AG20443 (cell line): ENCODE measurements at regions not wholly inside any gene's neighbourhood (a gene's known extent, or its start where the extent isn't known, plus 50 kb on each side); places are given as distances from the start of the nearest gene placed in this dataset.

Experiments
- DNase-seq: peaks from one replicate; pipeline ENCODE4 v3.0.0; 2012; ENCODE audit warnings: low spot score, mixed read lengths

GRCh38 chr3:194928831-194929577 lies 243.3 kb downstream of the FAM43A start:
- DNase-seq: no peak

- no peak for DNase-seq
Measured at GRCh38 chr3:194929578-194929960, 243.9 kb downstream of the FAM43A start.

- peak; percentile 77 for DNase-seq
Measured at GRCh38 chr3:194930377-194931204, 244.9 kb downstream of the FAM43A start.

- no peak for DNase-seq
Measured at GRCh38 chr3:194931347-194931746, 245.7 kb downstream of the FAM43A start.

GRCh38 chr3:194931865-194932264 lies 246.2 kb downstream of the FAM43A start:
- DNase-seq: no peak

- no peak for DNase-seq
Measured at GRCh38 chr3:194933465-194933864, 247.8 kb downstream of the FAM43A start.

GRCh38 chr3:194935061-194935460 lies 249.4 kb downstream of the FAM43A start:
- DNase-seq: no peak

GRCh38 chr3:194935632-194936470 lies 250.2 kb downstream of the FAM43A start:
- no peak for DNase-seq

GRCh38 chr3:194936659-194937058 lies 251.0 kb downstream of the FAM43A start:
- no peak for DNase-seq

GRCh38 chr3:194937144-194937543 lies 251.5 kb downstream of the FAM43A start:
- DNase-seq: no peak

GRCh38 chr3:194937882-194938321 lies 252.2 kb downstream of the FAM43A start:
- no peak for DNase-seq

- DNase-seq: no peak
Measured at GRCh38 chr3:194938845-194939531, 253.3 kb downstream of the FAM43A start.

GRCh38 chr3:194939532-194939909 lies 253.8 kb downstream of the FAM43A start:
- DNase-seq: no peak

- no peak for DNase-seq
Measured at GRCh38 chr3:194939949-194940770, 254.5 kb downstream of the FAM43A start.

GRCh38 chr3:194941360-194941955 lies 255.8 kb downstream of the FAM43A start:
- no peak for DNase-seq

GRCh38 chr3:194941956-194942511 lies 256.4 kb downstream of the FAM43A start:
- DNase-seq: no peak

- no peak for DNase-seq
Measured at GRCh38 chr3:194944526-194944925, 258.8 kb downstream of the FAM43A start.

- no peak for DNase-seq
Measured at GRCh38 chr3:194945508-194945907, 259.8 kb downstream of the FAM43A start.

GRCh38 chr3:194946091-194946490 lies 260.4 kb downstream of the FAM43A start:
- DNase-seq: no peak

- no peak for DNase-seq
Measured at GRCh38 chr3:194949592-194949991, 263.9 kb downstream of the FAM43A start.
